HCT116 (cell line): ENCODE measurements at regions not wholly inside any gene's neighbourhood (a gene's known extent, or its start where the extent isn't known, plus 50 kb on each side); places are given as distances from the start of the nearest gene placed in this dataset.
"Not testable (repeated sequence)": the region's sequence is repeated elsewhere in the genome, so short reads cannot be mapped to it uniquely, and the experiment has no call there.

ENCODE experiments used
- CTCF ChIP-seq, 3 experiments: fragments of 200-600 bp in 1 of 3; sonication (generic) in 1 of 3; IDR thresholded peaks in 2 of 3; conservative IDR thresholded peaks in 1 of 3; 2 replicates each; pipeline ENCODE4 v1.5.1; 2012 to 2017; ENCODE audit warnings: low read depth in 2 of 3, low read length in 2 of 3, antibody characterized with exemption in 1 of 3, borderline replicate concordance in 1 of 3, control low read depth in 1 of 3, mild to moderate bottlenecking in 1 of 3, mixed read lengths in 1 of 3, mixed run types in 1 of 3, moderate library complexity in 1 of 3; ENCODE audit not compliant: insufficient read depth in 1 of 3
- JUND ChIP-seq: IDR thresholded peaks from 2 replicates; pipeline ENCODE4 v1.6.1; 2012
- POLR2AphosphoS5 ChIP-seq: IDR thresholded peaks from 2 replicates; pipeline ENCODE4 v1.6.1; 2011; ENCODE audit warnings: mild to moderate bottlenecking, low read depth, low read length, moderate library complexity
- SIN3A ChIP-seq: IDR thresholded peaks from 2 replicates; pipeline ENCODE4 v1.6.1; 2012; ENCODE audit warnings: low read depth
- SRF ChIP-seq: IDR thresholded peaks from 2 replicates; pipeline ENCODE4 v1.6.1; 2012; ENCODE audit warnings: low read depth
- ZBTB33 ChIP-seq: IDR thresholded peaks from 2 replicates; pipeline ENCODE4 v1.6.1; 2011; ENCODE audit warnings: mild to moderate bottlenecking, low read length, moderate library complexity; ENCODE audit not compliant: insufficient replicate concordance; ENCODE audit errors: extremely low read depth

GRCh38 chr5:163355811-163356210 lies 81.6 kb upstream of the CCNG1 start:
- TF ChIP-seq JUND; CTCF (IDR thresholded peaks at IDR 0.05 in 2 of 3, conservative IDR thresholded peaks at IDR 0.05 in 1 of 3; ENCODE audit: borderline replicate concordance in 1 of 3, insufficient read depth in 1 of 3, low read depth in 2 of 3, low read length in 2 of 3); SRF; ZBTB33; SIN3A; POLR2AphosphoS5: not testable (repeated sequence)
